ENCODE measurements at regions not wholly inside any gene's neighbourhood (a gene's known extent, or its start where the extent isn't known, plus 50 kb on each side); places are given as distances from the start of the nearest gene placed in this dataset.
A peak's percentile ranks its signal among the peaks of the same experiment; 100 is the strongest.
"Not testable (repeated sequence)": the region's sequence is repeated elsewhere in the genome, so short reads cannot be mapped to it uniquely, and the experiment has no call there.

- Mint-ChIP-seq H3K9me3 (no peaks in the 10 kb centered on the region), H3K36me3 (no peaks in the 10 kb centered on the region), H3K4me3 (no peak overlapping the region), H3K4me1 (peaks cover 0 to 11% (median under 1%) of the 10 kb centered on the region in 4 donors), H3K27me3 (peaks cover 0 to 37% (median 14%) of the 10 kb centered on the region in 5 donors), H3K27ac (no peak overlapping the region)
- POLR2A ChIA-PET, result no interaction called here
- no peak for ATAC-seq
- no peak for DNase-seq
These were observed 61.4 kb downstream of the NXNL2 start for GRCh38 chr9:88596376-88596775.

- no peaks in the 10 kb centered on the region for H3K9me3 Mint-ChIP-seq
- H3K27me3 Mint-ChIP-seq, result peaks cover 0 to 27% (median 3%) of the 10 kb centered on the region in 5 donors
- POLR2A ChIA-PET, result no interaction called here
- H3K27ac Mint-ChIP-seq, result no peak overlapping the region
- no peak overlapping the region for H3K4me3 Mint-ChIP-seq
- H3K36me3 Mint-ChIP-seq, result no peaks in the 10 kb centered on the region
- H3K4me1 Mint-ChIP-seq, result no peaks in the 10 kb centered on the region
- DNase-seq (no peak), ATAC-seq (no peak)
These were observed 70.0 kb downstream of the NXNL2 start for GRCh38 chr9:88604836-88605511.

GRCh38 chr9:88605512-88606362 lies 70.8 kb downstream of the NXNL2 start:
- H3K4me3 Mint-ChIP-seq, result no peak overlapping the region
- POLR2A ChIA-PET, result no interaction called here
- ATAC-seq, result no peak

DNA sequence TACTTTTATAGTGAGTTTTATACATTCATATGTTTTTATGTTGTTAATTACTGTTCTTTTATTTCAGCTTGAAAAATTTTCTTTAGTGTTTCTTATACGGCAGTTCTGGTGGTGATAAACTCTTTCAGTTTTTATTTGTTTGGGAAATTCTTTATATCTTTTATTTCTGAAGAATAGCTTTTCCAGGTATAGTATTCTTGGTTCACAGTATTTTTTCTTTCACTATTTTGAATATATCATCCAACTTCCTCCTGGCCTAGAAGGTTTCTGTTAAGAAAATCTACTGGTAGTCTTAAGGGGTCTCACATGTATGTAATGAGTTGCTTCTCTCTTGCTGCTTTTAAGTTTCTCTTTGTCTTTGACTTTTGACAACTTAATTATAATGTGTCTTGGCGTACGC lies 79.4 kb downstream of the NXNL2 start:
- peaks cover 0 to 16% (median 11%) of the 10 kb centered on the region in 5 donors for H3K27me3 Mint-ChIP-seq
- H3K4me1 Mint-ChIP-seq, result no peaks in the 10 kb centered on the region
- H3K36me3 Mint-ChIP-seq, result peaks cover 0 to 16% (median 2%) of the 10 kb centered on the region in 3 donors
- H3K4me3 Mint-ChIP-seq, result no peak overlapping the region
- no peak for DNase-seq
- no peak overlapping the region for H3K27ac Mint-ChIP-seq
- ATAC-seq, result no peak
- POLR2A ChIA-PET, result no interaction called here
- H3K9me3 Mint-ChIP-seq, result peaks cover 12 to 69% (median 36%) of the 10 kb centered on the region in 9 donors

More at GRCh38 chr9:88605512-88606362, 70.8 kb downstream of the NXNL2 start:
- DNase-seq, result no peak
- Mint-ChIP-seq H3K36me3 (no peaks in the 10 kb centered on the region), H3K9me3 (no peaks in the 10 kb centered on the region), H3K27me3 (peaks cover 0 to 20% (median 4%) of the 10 kb centered on the region in 5 donors), H3K4me1 (no peaks in the 10 kb centered on the region), H3K27ac (no peak overlapping the region)

- Mint-ChIP-seq H3K4me1 (peaks cover 0 to 1% (median 0%) of the 10 kb centered on the region in 4 donors), H3K4me3 (no peak overlapping the region), H3K27me3 (peaks cover 12 to 39% (median 12%) of the 10 kb centered on the region in 5 donors), H3K27ac (no peak overlapping the region), H3K36me3 (no peaks in the 10 kb centered on the region), H3K9me3 (peaks cover 0 to 19% (median 10%) of the 10 kb centered on the region in 9 donors)
- ATAC-seq (no peak), DNase-seq (no peak)
- POLR2A ChIA-PET, result interaction anchor here (0.7 kb wide), 1 partner anchor 182 kb away, joined by 3 read pairs; no protein-coding TSS in a partner anchor
These were observed 88.7 kb downstream of the NXNL2 start for GRCh38 chr9:88623698-88624097.

DNA sequence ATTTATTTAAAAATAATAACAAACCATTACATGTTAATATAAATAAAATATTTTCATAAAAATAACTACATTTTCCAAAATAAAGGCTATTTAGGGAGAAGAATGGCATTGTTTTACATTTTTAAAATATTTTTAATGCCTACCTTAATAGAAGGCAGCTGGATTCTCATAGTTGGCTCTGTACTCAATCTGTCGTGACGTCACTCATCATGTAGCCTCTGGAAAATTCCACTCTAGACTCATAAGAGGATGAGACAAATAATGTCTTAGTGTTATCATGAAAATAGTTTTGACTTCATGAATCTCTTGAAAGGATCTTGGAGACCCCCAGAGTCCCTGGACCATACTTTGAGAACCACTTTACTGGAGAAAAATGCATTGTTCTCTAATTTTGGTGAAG lies 93.1 kb downstream of the NXNL2 start:
- Mint-ChIP-seq H3K36me3 (no peaks in the 10 kb centered on the region), H3K4me1 (peaks cover 0 to 1% (median 0%) of the 10 kb centered on the region in 4 donors), H3K4me3 (no peak overlapping the region), H3K27me3 (peaks cover 1 to 16% (median 4%) of the 10 kb centered on the region in 5 donors), H3K9me3 (peaks cover 0 to 22% (median 6%) of the 10 kb centered on the region in 9 donors), H3K27ac (no peak overlapping the region)
- DNase-seq (no peak), ATAC-seq (no peak)
- POLR2A ChIA-PET, result no interaction called here

DNA sequence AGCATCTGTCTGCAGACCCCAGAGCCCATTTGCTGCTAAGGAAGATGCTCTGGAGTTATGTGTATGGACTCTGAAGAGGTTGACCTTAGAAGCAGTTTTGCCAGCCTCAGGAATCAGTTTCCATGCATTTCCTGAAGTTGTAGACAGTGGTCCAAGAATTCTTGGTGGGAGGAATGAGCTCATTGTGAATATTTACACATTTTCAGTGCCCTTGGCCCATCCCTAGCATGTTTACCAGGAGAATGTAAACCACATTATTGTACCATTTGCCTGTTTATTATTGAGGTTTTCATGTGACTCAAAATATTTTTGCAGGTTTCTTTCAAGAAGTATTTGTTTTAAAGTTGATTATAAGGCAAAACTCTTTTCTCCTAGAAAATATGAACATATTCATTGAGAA lies 93.8 kb downstream of the NXNL2 start:
- DNase-seq, result no peak
- no peak for ATAC-seq
- H3K36me3 Mint-ChIP-seq, result no peaks in the 10 kb centered on the region
- H3K4me3 Mint-ChIP-seq, result no peak overlapping the region
- H3K4me1 Mint-ChIP-seq, result no peaks in the 10 kb centered on the region
- POLR2A ChIA-PET, result no interaction called here
- no peak overlapping the region for H3K27ac Mint-ChIP-seq
- peaks cover 0 to 26% (median 6%) of the 10 kb centered on the region in 9 donors for H3K9me3 Mint-ChIP-seq
- H3K27me3 Mint-ChIP-seq, result peaks cover 1 to 15% (median 2%) of the 10 kb centered on the region in 5 donors

DNA sequence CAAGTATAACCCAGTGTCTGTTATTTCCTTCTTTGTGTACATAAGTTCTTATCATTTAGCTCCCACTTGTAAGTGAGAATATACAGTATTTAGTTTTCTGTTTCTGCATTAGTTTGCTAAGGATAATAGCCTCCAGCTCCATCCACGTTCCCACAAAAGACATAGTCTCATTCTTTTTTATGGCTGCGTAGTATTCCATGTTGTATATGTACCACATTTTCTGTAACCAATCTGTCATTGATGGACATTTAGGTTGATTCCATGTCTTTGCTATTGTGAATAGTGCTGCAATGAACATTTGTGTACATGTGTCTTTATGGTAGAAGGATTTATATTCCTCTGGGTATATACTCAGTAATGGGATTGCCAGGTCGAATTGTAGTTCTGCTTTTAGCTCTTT lies 95.6 kb downstream of the NXNL2 start:
- H3K27me3 Mint-ChIP-seq, result peaks cover 0 to 23% (median 12%) of the 10 kb centered on the region in 5 donors
- H3K36me3 Mint-ChIP-seq, POLR2A ChIA-PET, H3K4me3 Mint-ChIP-seq, ATAC-seq, H3K4me1 Mint-ChIP-seq, DNase-seq, H3K27ac Mint-ChIP-seq: not testable (repeated sequence)
- peaks cover 0 to 26% (median 6%) of the 10 kb centered on the region in 9 donors for H3K9me3 Mint-ChIP-seq

GRCh38 chr9:88635151-88635550 lies 100.2 kb downstream of the NXNL2 start:
- H3K9me3 Mint-ChIP-seq, result peaks cover 10 to 63% (median 34%) of the 10 kb centered on the region in 9 donors
- peak overlapping the region in 1 of 10 donors; percentile 4 for H3K27ac Mint-ChIP-seq
- no peak overlapping the region for H3K4me3 Mint-ChIP-seq
- DNase-seq (no peak), ATAC-seq (no peak)
- no peaks in the 10 kb centered on the region for H3K4me1 Mint-ChIP-seq
- POLR2A ChIA-PET, result no interaction called here
- peaks cover 10 to 67% (median 35%) of the 10 kb centered on the region in 5 donors for H3K27me3 Mint-ChIP-seq
- peaks cover 4 to 25% (median 5%) of the 10 kb centered on the region in 3 donors for H3K36me3 Mint-ChIP-seq

DNA sequence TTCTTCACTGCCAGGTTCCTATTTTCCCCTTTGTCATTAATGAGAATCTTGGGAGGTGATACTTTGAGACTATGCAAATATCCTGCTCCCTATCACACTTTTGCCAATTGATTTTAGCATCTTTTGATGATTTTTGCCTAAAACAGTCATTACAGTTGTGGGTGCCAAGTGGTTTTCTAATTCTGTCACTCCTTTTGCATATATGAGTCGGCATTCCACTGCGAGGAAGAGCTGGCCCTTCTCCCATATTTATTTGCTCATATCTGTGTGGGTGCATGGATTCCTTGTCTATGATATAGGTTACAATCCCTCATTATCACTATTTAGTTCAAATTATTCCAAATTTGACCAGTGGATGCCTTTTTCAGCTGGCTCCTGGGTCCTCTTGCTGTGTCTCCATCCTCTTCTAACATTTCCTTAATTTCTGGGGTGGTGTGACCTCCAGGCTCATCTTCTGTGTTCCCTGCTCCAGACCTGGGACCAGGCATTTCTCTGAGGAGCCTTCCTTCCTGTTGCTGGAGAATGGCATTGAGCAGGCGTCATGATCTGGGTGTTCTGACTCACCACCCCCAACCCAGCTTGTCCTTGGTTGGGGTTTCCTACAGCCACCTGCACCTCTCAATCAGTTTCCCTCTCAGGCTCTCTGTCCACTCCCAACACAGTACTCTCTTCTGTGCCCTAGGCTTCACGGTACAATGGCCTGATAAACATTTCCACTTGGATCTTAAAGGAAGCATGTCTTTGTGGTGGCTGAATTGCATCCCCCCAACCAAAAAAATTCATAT lies 106.7 kb downstream of the NXNL2 start:
- Mint-ChIP-seq H3K36me3 (peaks cover 1 to 27% (median 4%) of the 10 kb centered on the region in 3 donors), H3K4me3 (no peak overlapping the region), H3K27me3 (peaks cover 30 to 88% (median 37%) of the 10 kb centered on the region in 5 donors), H3K27ac (no peak overlapping the region), H3K4me1 (peaks cover 0 to 2% (median 0%) of the 10 kb centered on the region in 4 donors), H3K9me3 (peaks cover 1 to 40% (median 20%) of the 10 kb centered on the region in 9 donors)
- ATAC-seq (no peak), DNase-seq (no peak)
- POLR2A ChIA-PET, result no interaction called here

GRCh38 chr9:88642336-88642735 lies 107.4 kb downstream of the NXNL2 start:
- no peak overlapping the region for H3K27ac Mint-ChIP-seq
- peaks cover 0 to 2% (median 0%) of the 10 kb centered on the region in 4 donors for H3K4me1 Mint-ChIP-seq
- H3K9me3 Mint-ChIP-seq, result peaks cover 1 to 33% (median 14%) of the 10 kb centered on the region in 9 donors
- peaks cover 0 to 21% (median 4%) of the 10 kb centered on the region in 3 donors for H3K36me3 Mint-ChIP-seq
- POLR2A ChIA-PET, result no interaction called here
- DNase-seq, result no peak
- ATAC-seq, result no peak
- H3K4me3 Mint-ChIP-seq, result no peak overlapping the region
- H3K27me3 Mint-ChIP-seq, result peaks cover 28 to 88% (median 36%) of the 10 kb centered on the region in 5 donors

- H3K27ac Mint-ChIP-seq, result no peak overlapping the region
- DNase-seq (no peak), ATAC-seq (no peak)
- H3K4me3 Mint-ChIP-seq, result no peak overlapping the region
- H3K4me1 Mint-ChIP-seq, result peaks cover 0 to 2% (median 0%) of the 10 kb centered on the region in 4 donors
- peaks cover 0 to 17% (median 4%) of the 10 kb centered on the region in 9 donors for H3K9me3 Mint-ChIP-seq
- peaks cover 25 to 79% (median 30%) of the 10 kb centered on the region in 5 donors for H3K27me3 Mint-ChIP-seq
- peaks cover 0 to 9% (median 0%) of the 10 kb centered on the region in 3 donors for H3K36me3 Mint-ChIP-seq
- POLR2A ChIA-PET, result no interaction called here
These were observed 109.0 kb downstream of the NXNL2 start for GRCh38 chr9:88643931-88644330.

Data from naive thymus-derived CD8-positive, alpha-beta T cell (primary cell).